Glomerular visceral epithelial cell (primary cell): ENCODE measurements at regions not wholly inside any gene's neighbourhood (a gene's known extent, or its start where the extent isn't known, plus 50 kb on each side); places are given as distances from the start of the nearest gene placed in this dataset.
"Not testable (repeated sequence)": the region's sequence is repeated elsewhere in the genome, so short reads cannot be mapped to it uniquely, and the experiment has no call there.

Source experiments
- DNase-seq: peaks from one replicate; pipeline ENCODE4 v3.0.0-alpha.2; 2016; ENCODE audit errors: extremely low spot score

DNA sequence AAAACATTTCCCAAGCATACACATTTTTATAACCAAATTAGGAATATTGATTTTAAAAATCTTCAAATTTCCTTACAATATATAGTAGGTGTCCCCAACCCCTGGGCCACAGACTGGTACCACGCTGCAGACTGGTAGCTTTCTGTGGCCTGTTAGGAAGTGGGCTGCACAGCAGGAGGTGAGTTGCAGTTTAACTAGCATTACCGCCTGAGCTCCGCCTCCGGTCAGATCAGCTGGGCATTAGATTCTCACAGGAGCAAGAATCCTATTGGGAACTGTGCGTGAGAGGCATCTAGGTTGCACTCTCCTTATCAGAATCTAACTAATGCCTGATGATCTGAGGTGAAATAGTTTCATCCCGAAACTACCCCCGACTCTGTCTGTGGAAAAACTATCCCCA lies 62.1 kb downstream of the ZWINT start:
- DNase-seq = no peak

- no peak for DNase-seq
These were observed 64.4 kb downstream of the ZWINT start for GRCh38 chr10:56296618-56297017.

- no peak for DNase-seq
These were observed 72.7 kb downstream of the ZWINT start for GRCh38 chr10:56288403-56288802.

DNA sequence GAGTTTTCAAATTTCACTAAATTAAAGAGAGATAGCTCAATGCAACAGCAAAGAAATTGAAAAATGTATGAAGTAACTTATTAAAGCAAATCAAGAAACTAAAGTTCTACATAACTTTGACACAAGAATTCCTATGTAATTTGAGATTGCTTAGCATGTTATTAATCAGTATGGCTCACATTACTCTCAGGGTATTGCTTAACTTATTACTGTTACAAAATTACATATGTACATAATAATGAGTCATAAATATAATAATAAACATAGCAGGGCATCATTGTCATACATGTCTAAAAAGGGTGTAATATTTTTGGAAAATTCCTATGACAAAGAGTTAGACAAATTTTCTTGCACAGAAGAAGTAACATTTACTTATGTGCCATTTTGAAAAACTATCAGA lies 75.0 kb downstream of the ZWINT start:
- DNase-seq = no peak

- no peak for DNase-seq
These were observed 81.8 kb downstream of the ZWINT start for GRCh38 chr10:56279270-56279669.

- no peak for DNase-seq
These were observed 91.9 kb downstream of the ZWINT start for GRCh38 chr10:56269181-56269580.

GRCh38 chr10:56266120-56266519 lies 94.9 kb downstream of the ZWINT start:
- DNase-seq = no peak

DNA sequence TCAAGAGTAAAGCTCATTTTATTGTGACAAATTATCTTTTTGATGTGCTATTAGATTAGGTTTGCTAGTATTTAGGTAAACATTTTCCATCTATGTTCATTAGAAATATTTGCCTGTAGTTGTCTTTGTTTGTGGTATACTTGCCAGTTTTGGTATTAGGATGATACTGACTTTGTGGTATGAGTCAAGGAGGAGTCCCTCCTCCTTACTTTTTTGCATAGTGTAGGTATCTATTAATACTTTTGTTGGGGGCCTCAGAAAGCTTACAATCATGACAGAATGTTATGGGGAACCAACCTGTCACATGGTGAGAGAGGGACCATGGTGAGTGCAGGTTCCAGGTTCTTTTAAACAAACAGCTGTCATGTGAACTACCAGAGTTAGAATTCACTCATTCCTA lies 102.1 kb downstream of the ZWINT start:
- no peak for DNase-seq

- DNase-seq = no peak
These were observed 102.7 kb downstream of the ZWINT start for GRCh38 chr10:56258378-56258777.

- DNase-seq = no peak
These were observed 105.8 kb downstream of the ZWINT start for GRCh38 chr10:56255298-56255697.

DNA sequence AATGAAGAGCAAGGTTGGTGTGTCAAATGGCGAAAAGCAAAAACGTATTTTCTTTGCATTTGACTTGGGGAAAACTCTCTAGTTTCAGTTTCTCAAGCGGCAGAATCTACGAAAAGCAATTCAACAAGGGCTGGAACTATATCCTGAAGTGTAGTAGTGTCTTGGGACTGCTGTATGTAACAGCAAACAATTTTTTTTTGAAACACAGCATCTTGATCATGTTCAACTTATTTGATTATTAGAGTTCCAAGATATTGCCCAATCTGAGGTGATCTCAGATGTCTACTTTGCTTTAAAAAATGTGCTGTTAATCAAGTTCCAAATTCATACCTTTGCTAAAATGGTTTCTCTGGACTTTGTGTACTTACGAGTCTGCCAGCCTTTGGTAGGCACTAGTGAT lies 120.6 kb downstream of the ZWINT start:
- no peak for DNase-seq

DNA sequence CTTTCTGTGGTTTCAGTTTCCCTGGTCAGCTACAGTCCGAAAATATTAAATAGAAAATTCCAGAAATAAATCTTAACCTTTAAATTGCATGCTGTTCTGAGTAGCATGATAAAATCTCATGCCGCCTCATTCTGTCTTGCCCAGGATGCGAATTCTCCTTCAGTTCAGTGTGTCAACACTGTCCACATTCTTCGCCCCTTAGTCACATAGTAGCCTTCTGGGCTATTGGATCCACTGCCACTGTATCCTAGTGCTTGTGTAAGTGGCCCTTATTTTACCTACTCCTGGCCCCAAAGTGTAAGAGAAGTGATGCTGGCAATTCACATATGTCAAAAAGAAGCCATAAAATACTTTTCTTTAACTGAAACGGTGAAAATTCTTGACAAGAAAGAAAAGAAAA lies 129.6 kb downstream of the ZWINT start:
- peak; percentile 6 for DNase-seq

DNA sequence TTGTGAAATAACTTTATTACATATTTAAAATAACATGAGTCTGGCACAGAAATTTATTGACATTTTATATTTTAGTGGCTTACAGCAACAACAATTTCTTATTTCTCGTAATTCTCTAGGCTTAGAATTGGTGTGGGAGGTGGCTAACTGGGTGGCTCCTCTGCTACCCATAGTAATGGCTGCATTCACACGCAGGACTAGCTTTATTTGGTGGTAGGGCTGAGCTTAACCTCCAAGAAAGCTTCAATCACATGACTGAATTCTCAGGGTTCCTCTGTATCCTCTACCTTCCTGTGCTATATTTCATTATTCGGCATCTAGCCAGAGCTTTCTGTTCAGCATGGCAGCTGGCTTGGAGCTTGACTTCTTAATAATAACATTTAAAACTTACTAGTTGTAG lies 138.8 kb downstream of the ZWINT start:
- DNase-seq = no peak

- no peak for DNase-seq
These were observed 148.1 kb downstream of the ZWINT start for GRCh38 chr10:56212951-56213350.

GRCh38 chr10:56181607-56182006 lies 179.5 kb downstream of the ZWINT start:
- DNase-seq = no peak

GRCh38 chr10:56178210-56178609 lies 182.8 kb downstream of the ZWINT start:
- peak; percentile 45 for DNase-seq

- DNase-seq = not testable (repeated sequence)
These were observed 206.0 kb downstream of the ZWINT start for GRCh38 chr10:56155091-56155513.

GRCh38 chr10:56146806-56147205 lies 214.3 kb downstream of the ZWINT start:
- DNase-seq = no peak

DNA sequence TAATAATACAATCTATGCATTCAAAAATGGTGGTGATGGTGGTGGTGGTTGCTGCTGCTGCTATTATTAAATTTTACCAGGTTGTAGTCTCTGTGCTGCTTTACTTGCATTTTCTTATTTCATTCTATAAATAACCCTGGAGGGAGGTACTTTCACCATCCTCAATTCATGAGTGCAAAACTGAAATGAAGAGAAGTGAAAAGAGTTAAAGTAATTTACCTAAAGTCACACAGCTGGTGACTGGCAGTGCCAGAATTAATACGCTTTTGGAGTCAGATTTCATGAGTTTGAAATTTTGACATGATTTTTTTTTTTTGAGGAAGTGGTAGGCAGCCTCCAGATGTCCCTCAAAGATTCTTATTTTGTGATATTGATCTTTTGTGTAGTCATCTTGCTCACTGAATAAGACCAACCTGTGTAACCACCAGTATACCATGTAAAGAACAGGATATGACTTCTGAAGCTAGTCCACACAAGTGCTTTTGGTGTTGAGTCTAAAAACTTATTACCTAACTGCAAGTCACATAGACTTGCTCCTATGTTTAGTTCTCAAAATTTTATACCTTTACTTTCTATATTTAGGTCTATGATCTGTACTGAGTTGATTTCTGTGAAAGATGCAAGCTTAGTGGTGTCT lies 218.8 kb downstream of the ZWINT start:
- no peak for DNase-seq

GRCh38 chr10:56139405-56139804 lies 221.7 kb downstream of the ZWINT start:
- no peak for DNase-seq

DNA sequence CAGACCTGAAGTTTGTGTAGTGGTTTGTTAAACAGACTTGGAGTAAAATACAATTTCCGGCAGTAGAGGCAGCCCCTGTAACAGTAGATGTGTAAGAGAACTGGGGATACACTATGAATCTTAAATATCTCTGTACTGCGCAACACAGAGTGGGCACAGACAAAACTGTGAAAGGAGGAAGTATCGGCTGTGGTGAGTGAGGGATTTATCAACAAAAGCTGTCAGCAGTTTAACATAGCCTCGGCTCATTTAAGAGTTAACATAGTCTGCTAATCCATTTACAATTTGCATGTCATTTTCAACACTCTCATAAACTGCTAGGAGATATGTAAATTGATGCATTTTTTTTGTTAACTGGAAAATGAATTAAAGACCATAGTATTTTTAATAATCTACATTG lies 225.2 kb downstream of the ZWINT start:
- DNase-seq = no peak

GRCh38 chr10:56123247-56123646 lies 237.8 kb downstream of the ZWINT start:
- no peak for DNase-seq

DNA sequence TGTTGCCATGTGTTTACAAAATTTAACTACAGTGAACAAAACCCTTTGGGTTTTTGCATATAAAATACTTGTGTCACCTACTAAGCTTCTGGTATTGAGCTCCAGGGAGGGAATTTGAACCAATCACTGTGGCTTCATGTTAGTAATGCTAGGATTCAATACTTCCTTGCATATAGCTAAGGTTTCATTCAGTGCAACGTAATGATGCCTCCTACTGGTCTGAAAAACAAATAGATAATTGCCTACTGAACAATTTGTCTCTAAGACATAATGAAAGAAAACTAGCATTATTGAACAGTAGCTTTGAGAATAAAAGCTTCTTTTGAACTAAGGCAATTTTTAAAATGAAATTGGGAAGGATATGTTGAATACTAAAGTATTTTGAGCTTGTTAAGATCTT lies 244.4 kb downstream of the ZWINT start:
- DNase-seq = peak; percentile 7

DNA sequence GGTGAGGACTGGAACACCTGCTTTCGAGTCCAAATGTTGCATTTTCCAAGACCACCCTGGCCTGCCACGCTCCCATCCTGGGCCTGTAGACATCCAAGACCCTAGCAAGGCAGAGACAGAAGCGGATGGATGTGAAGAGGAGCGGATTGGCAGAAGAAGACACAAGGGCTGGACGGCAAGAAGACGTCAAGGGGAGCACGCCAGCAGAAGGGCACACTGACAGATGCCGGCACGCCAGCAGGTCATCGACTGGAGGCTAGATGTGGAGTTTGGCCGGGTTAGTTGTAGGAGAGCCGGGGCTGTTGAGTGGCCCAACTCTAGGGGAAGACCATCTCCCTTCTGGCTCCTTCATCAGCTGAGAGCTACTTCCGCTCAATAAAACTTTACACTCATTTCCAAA lies 251.6 kb downstream of the ZWINT start:
- no peak for DNase-seq
